MM.1S (cell line): ENCODE measurements at regions not wholly inside any gene's neighbourhood (a gene's known extent, or its start where the extent isn't known, plus 50 kb on each side); places are given as distances from the start of the nearest gene placed in this dataset.
"Not testable (repeated sequence)": the region's sequence is repeated elsewhere in the genome, so short reads cannot be mapped to it uniquely, and the experiment has no call there.

Experiments
- DNase-seq: peaks from one replicate; pipeline ENCODE4 v3.0.0-alpha.2; 2015
- H2AFZ ChIP-seq: fragments of 300-600 bp; sonication (generic); 2 replicates; pipeline ENCODE4 v1.6.0; 2016; ENCODE audit warnings: antibody characterized with exemption, low read length
- H3F3A ChIP-seq: fragments of 300-600 bp; sonication (generic); 2 replicates; pipeline ENCODE4 v1.6.1; 2016; ENCODE audit warnings: mild to moderate bottlenecking, antibody characterized with exemption, low read length, moderate library complexity, mixed read lengths; ENCODE audit not compliant: insufficient read depth
- H3K27ac ChIP-seq: fragments of 300-600 bp; sonication (generic); 2 replicates; pipeline ENCODE4 v1.5.1; 2016; ENCODE audit warnings: mild to moderate bottlenecking, low read length
- H3K27me3 ChIP-seq: fragments of 300-600 bp; sonication (generic); replicated peaks from 2 replicates; pipeline ENCODE4 v1.6.0; 2016; ENCODE audit warnings: low read length; ENCODE audit not compliant: insufficient read depth
- H3K36me3 ChIP-seq: fragments of 300-600 bp; sonication (generic); replicated peaks from 2 replicates; pipeline ENCODE4 v1.6.1; 2016; ENCODE audit warnings: mild to moderate bottlenecking, low read length, mixed read lengths; ENCODE audit not compliant: insufficient read depth
- H3K4me1 ChIP-seq: fragments of 300-600 bp; sonication (generic); 2 replicates; pipeline ENCODE4 v1.6.1; 2016; ENCODE audit warnings: low read length, mixed read lengths
- H3K4me2 ChIP-seq: fragments of 300-600 bp; sonication (generic); 2 replicates; pipeline ENCODE4 v1.6.0; 2016; ENCODE audit warnings: low read depth, low read length
- H3K4me3 ChIP-seq: fragments of 300-600 bp; sonication (generic); 2 replicates; pipeline ENCODE4 v1.5.1; 2016; ENCODE audit warnings: low read length, mixed read lengths
- H3K79me2 ChIP-seq: fragments of 300-600 bp; sonication (generic); 2 replicates; pipeline ENCODE4 v1.6.1; 2016; ENCODE audit warnings: mixed run types, low read length, mixed read lengths
- H3K9ac ChIP-seq: fragments of 300-600 bp; sonication (generic); 2 replicates; pipeline ENCODE4 v1.6.1; 2016; ENCODE audit warnings: low read length, mixed read lengths
- H3K9me2 ChIP-seq: fragments of 300-600 bp; sonication (generic); replicated peaks from 2 replicates; pipeline ENCODE4 v1.6.1; 2016; ENCODE audit warnings: mild to moderate bottlenecking, low read length, mixed read lengths; ENCODE audit not compliant: insufficient read depth
- H3K9me3 ChIP-seq: fragments of 300-600 bp; sonication (generic); replicated peaks from 2 replicates; pipeline ENCODE4 v1.6.1; 2016; ENCODE audit warnings: mild to moderate bottlenecking, low read length, mixed read lengths; ENCODE audit not compliant: insufficient read depth
- H4K20me1 ChIP-seq: fragments of 300-600 bp; sonication (generic); 2 replicates; pipeline ENCODE4 v1.6.1; 2016; ENCODE audit warnings: mild to moderate bottlenecking, low read length, moderate library complexity, mixed read lengths; ENCODE audit not compliant: insufficient read depth
- CTCF ChIP-seq: fragments of 300-600 bp; sonication (generic); IDR thresholded peaks from 2 replicates; pipeline ENCODE4 v1.5.1; 2016; ENCODE audit warnings: antibody characterized with exemption, low read length, mixed read lengths
- EZH2 ChIP-seq: fragments of 300-600 bp; sonication (generic); optimal IDR thresholded peaks from 2 replicates; pipeline ENCODE3; 2017; ENCODE audit warnings: low read depth, mild to moderate bottlenecking, antibody characterized with exemption, low read length, mixed read lengths
- EZH2phosphoT487 ChIP-seq: fragments of 300-600 bp; sonication (generic); IDR thresholded peaks from 2 replicates; pipeline ENCODE4 v1.6.1; 2018; ENCODE audit warnings: antibody characterized with exemption, low read length

GRCh38 chr6:158881884-158882283, 62.7 kb upstream of the EZR start:
- not testable (repeated sequence) for H3K36me3 ChIP-seq, H3K79me2 ChIP-seq, H3K4me3 ChIP-seq, H3K9me2 ChIP-seq, H3K27ac ChIP-seq, DNase-seq, H3K9ac ChIP-seq, H2AFZ ChIP-seq, H3K9me3 ChIP-seq, H3K27me3 ChIP-seq, H3K4me1 ChIP-seq, H3K4me2 ChIP-seq, H3F3A ChIP-seq, H4K20me1 ChIP-seq

GRCh38 chr6:158881276-158881675, 62.1 kb upstream of the EZR start:
- not testable (repeated sequence) for H3K9me2 ChIP-seq, H3K27me3 ChIP-seq, H3K27ac ChIP-seq, H3K4me2 ChIP-seq, H3K4me3 ChIP-seq, H3K36me3 ChIP-seq, H3K79me2 ChIP-seq, H3K4me1 ChIP-seq, H3K9me3 ChIP-seq, H3K9ac ChIP-seq, DNase-seq, H2AFZ ChIP-seq, H4K20me1 ChIP-seq, H3F3A ChIP-seq

GRCh38 chr6:158879180-158879579, 60.0 kb upstream of the EZR start:
- no peak overlapping the region for H3K27ac ChIP-seq
- H3K4me2 ChIP-seq = no peak overlapping the region

GRCh38 chr6:158877716-158878115, 58.5 kb upstream of the EZR start:
- Histone ChIP-seq H3K4me1 (no peaks in the 10 kb centered on the region), H3K9me2 (no peaks in the 10 kb centered on the region), H3K4me3 (no peak overlapping the region), H3K9me3 (no peaks in the 10 kb centered on the region), H3K27me3 (no peaks in the 10 kb centered on the region), H3K79me2 (no peaks in the 10 kb centered on the region), H3K9ac (no peak overlapping the region), H2AFZ (no peak overlapping the region), H3K4me2 (no peak overlapping the region), H4K20me1 (no peaks in the 10 kb centered on the region), H3K36me3 (no peaks in the 10 kb centered on the region), H3F3A (no peaks in the 10 kb centered on the region), H3K27ac (no peak overlapping the region)
- no peak for DNase-seq
- no peak for TF ChIP-seq CTCF
- no peak for TF ChIP-seq EZH2
- TF ChIP-seq EZH2phosphoT487 = no peak

More at GRCh38 chr6:158879180-158879579, 60.0 kb upstream of the EZR start:
- H3K4me1 ChIP-seq = no peaks in the 10 kb centered on the region
- no peak overlapping the region for H3K4me3 ChIP-seq
- TF ChIP-seq CTCF = no peak
- no peak for TF ChIP-seq EZH2phosphoT487
- no peak for TF ChIP-seq EZH2
- no peak overlapping the region for H2AFZ ChIP-seq
- H3K9me2 ChIP-seq = no peaks in the 10 kb centered on the region
- H3K79me2 ChIP-seq = no peaks in the 10 kb centered on the region
- H3K27me3 ChIP-seq = no peaks in the 10 kb centered on the region
- no peaks in the 10 kb centered on the region for H3K9me3 ChIP-seq
- no peak overlapping the region for H3K9ac ChIP-seq
- no peaks in the 10 kb centered on the region for H3F3A ChIP-seq
- DNase-seq = no peak
- H4K20me1 ChIP-seq = no peaks in the 10 kb centered on the region
- H3K36me3 ChIP-seq = no peaks in the 10 kb centered on the region
